ENCODE measurements at regions not wholly inside any gene's neighbourhood (a gene's known extent, or its start where the extent isn't known, plus 50 kb on each side); places are given as distances from the start of the nearest gene placed in this dataset.

DNA sequence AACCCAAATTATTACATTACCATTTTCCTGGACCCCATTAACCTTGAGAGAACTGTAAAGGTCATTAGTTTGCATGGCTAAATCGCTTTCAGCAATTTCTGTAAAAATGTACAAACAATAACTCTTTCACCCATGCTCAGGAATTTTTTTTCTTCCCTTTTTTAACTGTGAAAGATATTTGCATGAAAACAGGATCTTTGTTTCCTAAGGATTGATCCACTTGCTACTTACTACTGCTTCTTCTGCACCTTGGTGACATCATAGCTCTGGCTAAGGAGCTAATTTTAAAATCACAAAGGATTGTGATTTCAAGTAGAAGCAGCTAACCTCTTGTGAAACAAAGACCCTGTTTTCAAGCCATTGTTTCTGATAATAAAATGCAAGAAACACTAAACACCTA, 274.6 kb upstream of the ESRRG start:
- DNase-seq (ENCODE audit: low read depth in 2 of 2), result no peak

DNA sequence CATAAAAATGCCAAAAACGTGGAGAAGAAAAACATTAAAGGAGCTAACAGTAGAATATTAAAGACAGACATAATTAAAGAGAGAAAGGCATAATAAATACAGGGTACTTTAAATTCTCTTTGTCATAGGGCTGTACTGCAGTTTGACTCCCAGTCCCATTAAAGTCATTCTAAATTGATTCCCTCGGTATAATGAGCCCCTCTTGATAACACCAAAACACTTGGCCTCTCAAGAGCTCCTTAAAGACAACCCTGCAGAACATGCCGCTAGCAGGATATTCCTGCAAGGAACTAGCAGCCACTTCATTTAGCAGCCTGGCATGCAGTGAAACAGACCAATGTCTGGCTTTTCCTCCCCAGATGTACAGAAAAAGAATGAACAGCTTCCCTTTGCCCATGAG, 273.8 kb upstream of the ESRRG start:
- no peak for DNase-seq (ENCODE audit: low read depth in 2 of 2)

DNA sequence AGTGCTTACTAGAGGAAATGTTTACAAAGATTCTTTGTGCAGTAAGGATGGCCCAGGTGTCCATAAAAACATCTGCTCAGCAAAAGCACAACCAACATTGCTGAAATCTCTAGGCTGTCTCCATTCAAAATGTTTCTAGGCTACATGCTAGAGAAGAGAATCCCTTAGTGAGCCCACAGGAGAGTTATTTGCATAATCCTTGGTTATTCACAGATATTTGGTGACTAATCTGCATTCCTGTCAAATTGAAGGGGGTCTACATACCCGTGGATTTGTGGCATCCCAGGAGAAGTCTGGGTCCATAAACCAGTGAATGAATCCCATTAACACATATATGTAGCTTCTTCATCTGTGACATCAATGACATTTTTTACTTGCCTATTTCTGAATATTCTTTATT, 261.3 kb upstream of the ESRRG start:
- DNase-seq (ENCODE audit: low read depth in 2 of 2), result no peak

DNA sequence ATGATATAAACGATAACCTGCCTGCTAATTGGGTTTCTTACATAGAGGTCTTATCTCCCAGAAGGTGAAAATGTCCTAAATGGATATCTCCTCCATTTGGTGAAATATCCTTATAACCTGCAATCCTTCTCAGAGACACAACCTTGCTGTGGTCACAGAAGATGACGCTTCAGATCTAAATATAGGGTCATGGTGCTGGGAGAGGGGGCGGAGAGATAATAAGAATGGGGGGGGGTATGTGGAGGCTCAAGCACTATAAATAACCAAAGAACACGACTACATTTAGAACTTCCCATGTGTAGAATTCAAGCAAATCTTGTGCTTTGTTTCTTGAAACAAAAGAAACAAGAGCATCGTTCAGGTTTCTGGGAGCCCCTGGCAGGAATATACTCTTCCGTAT, 260.6 kb upstream of the ESRRG start:
- DNase-seq (ENCODE audit: low read depth in 2 of 2), result no peak

DNA sequence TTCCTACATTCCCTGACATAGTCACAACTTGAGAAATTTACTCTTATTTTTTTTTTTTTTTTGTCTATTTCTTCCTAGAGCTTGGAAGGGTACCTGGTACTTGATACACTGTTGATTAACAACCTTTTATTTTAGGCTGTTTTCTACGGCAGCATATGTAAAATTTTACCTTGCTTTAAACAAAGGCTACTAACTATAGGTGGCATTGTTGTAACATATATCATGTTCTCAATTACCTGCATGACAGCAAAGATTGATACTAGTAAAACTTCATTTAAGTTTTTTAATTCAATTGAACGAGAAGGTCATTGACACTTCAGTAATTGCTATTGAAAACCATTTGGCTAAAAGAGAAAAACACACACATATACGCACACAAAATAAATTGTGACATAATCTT, 238.3 kb upstream of the ESRRG start:
- no peak for DNase-seq (ENCODE audit: low read depth in 2 of 2)

DNA sequence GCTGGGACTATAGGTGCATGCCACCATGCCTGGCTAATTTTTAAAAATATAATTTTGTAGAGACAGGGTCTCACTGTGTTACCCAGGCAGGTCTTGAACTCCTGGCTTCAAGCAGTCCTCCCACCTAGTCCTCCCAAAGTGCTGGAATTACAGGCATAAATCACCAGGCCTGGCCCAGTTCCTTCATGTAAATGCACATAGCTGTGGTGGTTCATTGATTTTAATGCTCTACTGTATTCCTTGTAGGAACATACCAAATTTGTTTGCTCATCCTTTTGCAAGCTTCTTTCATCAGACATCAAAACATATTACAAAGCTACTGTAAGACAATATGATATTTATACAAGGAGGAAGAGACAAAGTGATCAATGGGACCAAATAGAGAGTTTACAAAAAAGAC, 237.5 kb upstream of the ESRRG start:
- no peak for DNase-seq (ENCODE audit: low read depth in 2 of 2)

DNA sequence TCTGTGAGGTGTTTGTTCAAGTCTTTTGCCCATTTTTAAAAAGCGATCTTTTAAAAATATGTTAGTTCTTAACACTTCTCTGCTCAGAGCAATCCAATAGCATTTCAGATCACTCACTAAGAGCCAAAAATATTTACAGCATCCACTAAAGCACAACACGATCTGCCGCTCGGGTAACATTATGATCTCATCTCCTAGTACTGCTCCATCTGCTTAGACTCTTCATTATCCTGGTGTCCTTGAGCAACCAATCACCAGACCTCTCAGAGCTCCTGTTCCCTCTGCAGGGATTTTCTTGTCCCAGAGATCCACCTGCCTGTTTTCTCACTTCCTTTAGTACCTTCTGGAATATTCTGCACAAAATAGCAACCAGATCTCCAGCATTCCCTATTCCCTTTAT, 235.3 kb upstream of the ESRRG start:
- DNase-seq (ENCODE audit: low read depth in 2 of 2), result no peak

DNA sequence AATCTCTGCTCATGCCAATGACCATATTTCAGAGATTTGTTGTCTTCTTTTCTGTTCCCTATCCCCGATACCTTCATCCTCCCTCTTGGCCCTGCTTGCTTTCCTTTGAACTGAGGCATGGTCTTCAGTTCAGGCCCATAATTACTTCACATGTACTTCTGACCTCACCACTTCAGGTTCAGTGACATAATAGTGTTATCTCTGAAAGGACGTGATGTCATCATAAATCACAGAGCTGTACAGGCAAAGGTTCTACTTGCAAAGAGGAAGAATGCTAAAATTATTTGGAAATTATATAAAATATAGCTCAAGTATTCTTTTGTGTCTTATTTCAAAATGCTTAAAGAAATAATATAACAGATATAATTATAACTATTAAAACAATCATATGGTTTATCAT, 230.3 kb upstream of the ESRRG start:
- DNase-seq (ENCODE audit: low read depth in 2 of 2), result no peak

DNA sequence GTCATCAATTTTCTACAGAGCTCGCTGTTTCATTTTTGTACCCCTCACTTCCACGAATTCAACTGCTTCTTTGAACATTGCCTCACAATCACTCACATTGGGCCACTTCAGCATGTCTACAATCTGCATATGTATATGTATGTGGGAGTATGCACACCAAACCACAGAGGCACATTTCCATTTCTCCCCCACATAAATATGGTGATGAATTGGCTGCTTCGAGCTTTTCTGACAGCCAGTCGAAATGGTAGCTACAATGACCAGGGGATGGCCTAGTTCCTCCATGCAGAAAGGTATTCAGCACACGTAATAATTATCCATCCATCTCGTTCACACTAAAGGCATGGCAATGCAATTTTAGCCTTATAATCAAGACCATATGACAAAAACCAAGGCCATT, 229.6 kb upstream of the ESRRG start:
- no peak for DNase-seq (ENCODE audit: low read depth in 2 of 2)

DNA sequence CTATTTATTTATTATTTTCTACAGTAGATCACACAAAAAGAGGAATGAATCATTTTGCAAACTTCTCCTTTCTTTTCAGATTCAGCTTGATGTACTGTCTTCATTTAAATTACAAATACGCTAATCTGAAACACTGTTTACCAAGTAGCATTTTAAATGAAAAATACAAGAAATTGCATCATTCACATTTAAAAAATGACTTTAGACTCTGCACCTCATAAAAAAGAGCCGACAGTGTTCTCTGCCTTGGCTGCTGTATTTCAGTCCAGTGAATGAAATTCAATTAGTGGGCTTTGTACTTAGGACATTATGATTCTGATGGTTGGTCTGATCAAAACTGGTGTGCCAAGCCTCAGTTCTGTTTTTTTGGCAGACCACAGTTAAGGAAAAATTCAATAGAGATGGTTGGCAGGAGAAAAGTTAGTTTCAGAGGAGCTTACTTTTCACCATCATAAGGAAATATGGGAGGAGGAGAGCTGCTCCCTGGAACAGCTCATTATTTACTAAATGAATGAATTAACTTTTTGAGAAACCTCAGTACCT, 222.4 kb upstream of the ESRRG start:
- no peak for DNase-seq (ENCODE audit: low read depth in 2 of 2)

DNA sequence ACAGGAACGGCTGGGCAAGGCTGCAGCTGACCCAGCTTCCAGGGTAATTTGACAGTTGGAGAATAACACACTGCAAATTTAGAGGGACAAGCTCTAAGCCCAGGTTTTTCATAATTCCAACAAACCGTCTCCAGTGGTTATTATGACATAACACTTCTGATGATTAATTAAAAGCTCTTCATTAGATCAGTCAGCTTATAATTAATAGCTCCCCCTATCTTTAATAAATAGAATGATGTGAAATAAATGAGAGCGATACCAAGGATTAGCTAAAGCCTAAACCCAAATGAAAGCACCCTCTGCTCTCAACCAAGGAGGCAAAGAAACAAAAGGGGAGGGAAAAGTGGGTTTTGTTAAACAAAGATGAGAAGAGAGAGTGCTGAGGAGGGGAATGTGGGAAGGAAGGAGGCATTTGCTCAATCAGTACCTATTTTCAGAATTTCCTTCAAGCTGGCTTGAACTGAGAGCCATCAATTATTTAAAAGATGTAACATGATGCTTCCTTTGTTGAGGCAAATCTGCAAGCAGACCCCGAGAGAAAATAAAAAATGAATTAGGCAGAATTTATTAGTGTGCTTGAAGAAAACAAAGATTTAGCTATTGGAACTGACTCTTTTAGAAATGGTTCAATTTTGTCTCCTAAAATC, 221.8 kb upstream of the ESRRG start:
- DNase-seq (ENCODE audit: low read depth in 2 of 2), result no peak

DNA sequence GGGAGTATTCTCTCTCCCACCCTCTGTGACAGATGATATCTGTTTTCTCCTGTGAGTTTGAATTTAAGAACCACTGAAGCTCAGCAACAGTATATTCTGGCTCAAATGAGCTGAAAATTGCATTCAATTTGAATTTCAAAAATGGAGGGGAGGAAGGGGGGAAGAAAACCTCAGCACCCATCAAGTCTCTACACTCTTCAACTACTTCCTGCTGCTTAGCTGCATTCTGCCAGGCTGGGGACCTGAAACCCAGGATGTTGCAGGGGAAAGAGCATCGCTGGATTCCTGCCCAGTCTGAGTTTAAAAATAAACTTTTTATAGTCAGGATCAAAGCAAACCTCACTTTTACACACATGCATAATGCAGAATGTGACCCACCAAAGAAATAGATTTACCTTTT, 214.3 kb upstream of the ESRRG start:
- DNase-seq (ENCODE audit: low read depth in 2 of 2), result no peak

DNA sequence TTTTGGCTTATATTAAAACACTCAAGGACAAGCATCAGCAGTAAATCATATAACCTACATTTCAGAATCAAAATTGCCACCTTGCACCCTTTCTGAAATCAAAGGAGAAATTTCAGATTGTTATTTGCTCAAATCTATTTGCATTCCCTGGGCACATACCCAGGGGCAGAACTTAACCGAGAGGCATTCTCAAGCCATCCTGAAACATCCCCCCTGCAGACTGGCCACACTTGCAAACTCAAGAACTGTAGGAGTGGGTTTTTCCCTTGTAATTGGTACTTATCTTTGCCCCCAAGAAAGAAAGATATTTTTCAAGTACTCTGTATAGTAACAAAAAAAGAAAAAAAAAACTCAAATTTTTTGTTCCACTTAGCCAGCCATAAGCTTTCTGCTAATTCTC, 213.6 kb upstream of the ESRRG start:
- DNase-seq (ENCODE audit: low read depth in 2 of 2), result no peak

DNA sequence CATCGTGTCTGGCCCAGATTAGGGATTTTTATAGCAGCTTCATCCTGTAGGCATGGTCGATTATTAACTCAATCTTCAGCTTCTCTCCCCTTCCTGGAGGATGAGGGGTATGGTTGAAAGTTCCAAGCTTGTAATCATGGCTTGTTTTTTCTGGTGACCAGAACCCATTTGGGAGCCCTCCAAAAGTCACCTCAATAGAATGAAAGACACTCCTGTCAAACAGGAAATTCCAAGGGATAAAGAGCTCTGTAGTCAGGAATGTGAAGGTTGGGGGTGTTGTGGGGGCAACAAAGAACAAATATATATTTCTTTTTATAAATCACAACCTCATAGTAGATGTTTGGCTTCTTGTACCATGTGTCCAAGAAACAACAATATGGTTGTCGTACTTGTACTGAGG, 212.7 kb upstream of the ESRRG start:
- no peak for DNase-seq (ENCODE audit: low read depth in 2 of 2)

DNA sequence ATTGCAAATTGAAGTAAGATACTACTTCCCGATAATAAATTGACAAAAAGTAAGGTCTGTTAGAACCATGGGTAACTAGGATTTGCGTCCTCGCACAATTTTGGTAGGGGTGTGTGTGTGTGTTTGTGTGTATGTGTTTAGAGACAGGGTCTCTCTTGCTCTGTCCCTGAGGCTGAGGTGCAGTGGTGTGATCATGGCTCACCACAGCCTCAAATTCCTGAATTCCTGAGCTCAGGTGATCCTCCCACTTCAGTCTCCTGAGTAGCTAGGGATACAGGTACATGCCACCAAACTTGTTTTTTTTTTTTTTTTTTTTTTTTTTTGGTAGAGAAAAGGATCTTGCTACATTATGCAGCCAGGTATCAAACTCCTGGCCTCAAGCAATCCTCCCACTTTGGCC, 209.2 kb upstream of the ESRRG start:
- DNase-seq (ENCODE audit: low read depth in 2 of 2), result no peak

DNA sequence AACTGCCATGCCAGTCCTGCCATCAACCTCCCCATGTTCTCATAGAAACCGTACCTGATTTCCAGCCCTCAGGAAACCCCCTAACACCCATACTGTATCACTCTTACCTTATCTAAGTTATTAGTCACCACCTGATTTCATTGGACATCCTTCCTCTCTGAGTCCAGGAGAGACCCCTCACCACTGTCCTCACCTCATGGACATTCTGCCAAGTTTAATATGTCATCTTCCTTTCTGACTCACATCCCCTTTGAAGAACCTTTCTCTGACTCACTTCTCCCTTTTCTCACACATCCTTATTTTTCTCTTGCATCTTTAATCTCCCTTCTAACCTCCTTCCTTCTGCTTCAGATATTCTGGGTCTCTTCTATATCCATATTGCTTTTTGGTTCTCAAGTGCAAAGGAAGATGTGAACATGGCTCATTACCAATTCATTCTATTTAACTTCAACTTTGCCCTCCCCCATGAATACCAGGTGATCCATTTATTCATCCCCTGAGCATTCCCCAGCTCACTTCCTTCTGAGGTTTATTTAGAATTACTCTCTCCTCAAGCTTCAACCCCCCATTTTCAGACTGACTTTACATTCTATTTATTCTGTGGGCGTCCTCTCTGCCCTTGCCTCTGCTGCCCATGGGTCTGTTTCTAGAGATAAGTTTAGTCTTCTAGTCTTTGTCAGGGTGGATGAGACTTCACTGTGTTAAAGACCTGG, 206.8 kb upstream of the ESRRG start:
- DNase-seq (ENCODE audit: low read depth in 2 of 2), result peak; percentile 10 to 42

DNA sequence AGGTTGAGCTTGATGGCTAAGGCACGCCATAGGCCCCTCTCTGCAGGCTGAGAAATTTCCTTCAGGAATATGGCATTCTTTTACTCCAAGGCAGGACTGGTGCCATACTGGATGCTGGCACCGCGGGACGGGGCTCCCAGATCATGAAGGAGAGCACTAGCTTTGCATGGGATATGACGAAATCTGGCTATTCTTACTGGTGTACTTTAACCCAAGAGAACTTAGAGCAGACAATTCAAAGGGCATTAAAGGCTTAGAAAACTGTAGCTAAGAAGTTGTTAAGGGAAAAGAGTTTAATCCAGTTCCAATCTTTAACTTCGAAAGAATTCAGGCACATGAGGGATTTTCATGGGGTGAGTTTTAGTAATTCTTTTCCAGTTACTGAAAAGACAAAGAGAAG, 204.4 kb upstream of the ESRRG start:
- no peak for DNase-seq (ENCODE audit: low read depth in 2 of 2)

DNA sequence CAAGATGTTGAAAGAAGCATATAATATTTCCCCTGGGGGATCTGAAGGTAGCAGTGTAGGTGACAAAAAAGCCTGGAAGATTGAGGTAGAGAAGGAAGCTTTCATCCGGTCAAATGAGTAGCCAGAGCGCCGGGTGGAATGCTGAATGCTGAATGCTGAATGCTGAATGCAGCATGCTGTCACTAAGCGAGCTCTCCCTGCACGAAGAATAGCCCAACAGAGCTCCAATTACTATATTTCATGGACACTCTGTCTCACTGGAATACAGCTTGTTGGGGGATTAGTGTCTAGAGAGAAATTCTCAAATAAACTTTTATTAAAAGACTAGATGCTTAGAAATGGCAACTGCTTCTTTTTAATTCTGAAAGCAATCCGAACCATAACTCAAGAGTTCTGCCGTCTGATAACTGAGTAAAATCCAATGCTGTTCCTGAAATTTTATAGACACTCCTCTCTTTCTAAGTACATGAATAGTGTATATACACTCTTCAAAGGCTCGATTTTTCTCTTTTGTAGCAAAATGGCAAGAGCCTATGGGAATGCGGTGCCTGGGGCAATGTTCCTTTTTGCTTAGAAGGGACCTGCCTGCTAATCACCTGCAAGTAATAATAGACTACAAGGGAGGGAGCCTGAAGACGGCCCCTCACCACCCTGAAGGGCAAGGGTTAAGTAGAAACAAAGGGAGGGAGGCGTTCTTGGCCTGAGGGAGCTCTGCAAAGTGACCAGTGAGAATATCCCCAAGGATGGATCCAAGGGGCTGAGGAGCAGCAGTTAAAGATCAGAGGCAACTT, 203.7 kb upstream of the ESRRG start:
- no peak for DNase-seq (ENCODE audit: low read depth in 2 of 2)

DNA sequence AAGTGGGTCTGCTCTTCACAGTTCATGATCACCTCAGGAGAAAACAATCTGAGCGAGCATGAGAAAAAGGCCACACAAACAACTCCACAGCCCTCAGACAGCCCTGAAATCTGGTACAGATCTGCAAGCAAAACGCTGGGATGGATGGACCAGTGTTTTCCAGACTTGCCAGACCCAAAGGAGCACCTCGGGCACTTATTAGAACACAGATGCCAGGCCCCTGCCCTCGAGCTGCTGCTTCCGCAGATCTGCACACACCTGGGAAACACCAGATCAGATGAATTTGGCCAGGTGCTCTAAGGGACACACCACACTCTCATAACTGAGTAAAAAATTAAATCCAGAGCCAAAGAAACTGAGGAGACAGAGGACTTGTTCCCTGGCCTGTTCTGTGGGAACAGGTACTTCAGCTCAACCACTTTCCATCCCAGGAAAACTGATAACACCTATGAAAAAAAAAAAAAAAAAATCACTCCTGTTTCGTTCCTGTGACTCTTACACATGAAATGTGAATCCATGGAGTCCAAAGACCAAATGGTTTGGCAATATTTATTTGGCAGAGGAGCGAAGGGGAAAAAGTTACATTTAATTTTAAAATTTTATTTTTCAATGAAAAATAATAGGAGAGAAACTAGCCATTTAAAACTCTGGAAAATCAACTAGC, 202.9 kb upstream of the ESRRG start:
- no peak for DNase-seq (ENCODE audit: low read depth in 2 of 2)

DNA sequence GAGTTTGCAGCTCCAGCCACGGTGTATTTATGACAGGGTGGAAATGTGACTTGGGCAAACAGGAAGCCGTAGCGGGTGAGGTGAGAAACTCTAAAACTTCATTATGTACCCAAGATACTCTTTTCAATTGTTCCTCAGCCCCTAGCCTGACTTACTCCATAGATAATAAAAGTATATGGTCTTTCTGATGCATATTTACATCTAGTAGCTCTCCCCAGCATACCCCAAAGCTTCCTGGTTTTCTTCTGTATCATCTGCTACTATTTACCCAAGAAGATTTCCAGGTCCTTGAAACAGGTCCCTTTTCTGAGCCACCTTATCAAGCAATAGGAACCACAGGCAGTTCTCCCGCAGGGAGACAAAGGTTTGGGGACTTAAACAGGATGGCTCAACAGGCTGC, 201.5 kb upstream of the ESRRG start:
- peak in 1 of 2 donors; percentile 4 for DNase-seq (ENCODE audit: low read depth in 2 of 2)

DNA sequence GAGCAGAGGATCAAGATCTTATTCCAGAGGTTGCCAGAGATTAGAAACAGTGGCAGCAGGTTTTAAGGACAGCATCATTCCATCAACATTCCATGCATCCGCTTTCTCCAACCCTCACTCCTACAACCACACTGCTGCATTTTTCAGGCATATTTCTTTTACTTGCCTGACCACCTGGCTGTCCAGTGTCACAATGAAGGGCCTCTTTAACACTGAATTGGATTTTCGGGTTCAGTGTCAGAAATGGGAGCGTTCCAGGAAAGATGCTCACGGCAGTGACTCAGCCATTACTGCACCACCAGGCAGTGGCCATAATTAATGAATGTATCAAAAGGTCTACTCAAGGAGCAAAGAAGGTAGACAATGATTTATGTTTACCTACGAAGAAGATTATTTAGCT, 200.4 kb upstream of the ESRRG start:
- DNase-seq (ENCODE audit: low read depth in 2 of 2), result no peak

DNA sequence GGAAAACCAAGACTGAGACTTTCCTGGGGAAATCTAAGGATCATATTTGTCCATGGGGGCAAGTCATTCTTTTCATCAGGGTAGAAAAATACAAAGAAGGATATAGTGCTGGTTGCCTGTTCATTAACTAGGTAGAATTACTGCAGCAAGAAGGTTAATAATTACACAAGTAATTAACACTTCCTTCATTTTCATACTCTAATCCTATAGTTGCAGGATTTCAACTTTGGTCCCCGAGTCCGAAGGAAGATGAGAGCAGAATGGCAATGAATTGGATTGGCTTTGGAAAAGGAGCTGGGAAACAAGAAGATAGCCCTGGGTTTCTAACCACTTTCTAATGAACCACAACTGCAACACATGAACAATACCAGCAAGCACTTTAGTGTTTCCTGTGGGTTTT, 199.2 kb upstream of the ESRRG start:
- DNase-seq (ENCODE audit: low read depth in 2 of 2), result no peak

Data from dermis microvascular lymphatic vessel endothelial cell (primary cell).